ENCODE measurements at regions not wholly inside any gene's neighbourhood (a gene's known extent, or its start where the extent isn't known, plus 50 kb on each side); places are given as distances from the start of the nearest gene placed in this dataset.
"Not testable (repeated sequence)": the region's sequence is repeated elsewhere in the genome, so short reads cannot be mapped to it uniquely, and the experiment has no call there.

DNA sequence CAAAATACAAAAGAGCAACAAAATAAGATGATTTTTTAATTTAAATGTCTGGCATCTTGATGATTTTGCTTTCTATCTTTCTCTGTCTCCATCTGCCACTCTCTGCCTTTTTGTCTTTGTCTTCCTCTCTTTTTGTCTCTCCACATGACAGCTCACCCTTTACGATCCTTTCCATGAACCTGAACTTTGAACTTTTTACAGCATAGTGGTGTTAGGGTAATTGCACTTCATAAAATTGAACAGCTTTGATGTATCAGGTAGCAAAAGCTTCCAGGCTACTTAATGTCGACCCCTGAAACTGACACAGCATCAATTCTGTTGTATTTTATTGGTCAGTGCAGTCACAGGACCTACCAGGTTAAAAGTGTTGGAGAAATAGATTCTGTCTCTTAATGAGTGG lies 1517.0 kb downstream of the ADGRL3 start:
- DNase-seq (ENCODE audit: low read depth in 2 of 2, low spot score in 1 of 2) = no peak

DNA sequence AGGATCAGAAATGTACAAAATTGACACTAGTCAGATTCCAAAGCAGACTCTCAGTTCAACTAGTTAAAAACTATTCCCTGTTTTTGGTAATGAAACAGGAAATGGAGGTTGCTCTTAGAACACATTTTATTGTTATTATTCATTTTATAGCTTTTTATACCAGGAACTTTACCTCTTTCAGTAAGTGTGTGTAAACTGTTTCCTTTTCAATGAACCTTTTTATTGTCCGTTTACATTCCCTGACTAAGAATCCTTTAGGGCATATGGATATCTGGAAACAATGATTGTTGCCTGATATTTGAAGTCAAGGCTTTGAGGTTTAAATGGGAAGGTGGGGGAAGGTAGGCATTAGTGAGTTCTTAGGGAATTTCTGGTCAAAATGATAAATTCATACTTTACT lies 1511.4 kb downstream of the ADGRL3 start:
- no peak for DNase-seq (ENCODE audit: low read depth in 2 of 2, low spot score in 1 of 2)

DNA sequence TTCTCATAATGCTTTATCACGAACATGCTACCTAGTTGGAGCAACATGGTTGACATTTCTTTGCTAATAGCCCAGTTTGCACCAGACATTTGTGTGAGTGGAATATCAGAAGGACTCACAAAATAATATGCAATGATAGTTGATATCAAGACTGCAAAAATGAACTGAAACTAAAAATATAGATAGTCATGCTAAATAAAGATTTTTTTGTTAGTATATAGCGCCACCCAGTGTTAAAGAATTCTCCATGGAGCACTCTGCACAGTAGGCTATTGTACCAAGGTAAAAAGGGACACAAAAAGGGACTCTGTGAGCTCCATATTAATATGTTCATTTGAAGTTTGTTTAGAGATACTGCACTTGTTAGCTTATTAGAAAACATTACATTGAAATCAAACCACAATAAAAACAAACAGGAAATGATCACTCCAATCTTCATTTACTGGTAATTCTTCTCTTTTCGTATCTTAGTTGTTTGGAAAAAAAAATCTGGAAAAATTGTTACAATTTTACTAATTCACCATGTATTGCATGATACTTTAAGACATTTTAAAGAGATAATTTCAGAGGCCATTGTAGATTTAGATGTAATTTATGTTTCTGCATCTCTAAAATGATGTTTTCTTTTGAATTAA lies 1509.6 kb downstream of the ADGRL3 start:
- no peak for DNase-seq (ENCODE audit: low read depth in 2 of 2, low spot score in 1 of 2)

DNA sequence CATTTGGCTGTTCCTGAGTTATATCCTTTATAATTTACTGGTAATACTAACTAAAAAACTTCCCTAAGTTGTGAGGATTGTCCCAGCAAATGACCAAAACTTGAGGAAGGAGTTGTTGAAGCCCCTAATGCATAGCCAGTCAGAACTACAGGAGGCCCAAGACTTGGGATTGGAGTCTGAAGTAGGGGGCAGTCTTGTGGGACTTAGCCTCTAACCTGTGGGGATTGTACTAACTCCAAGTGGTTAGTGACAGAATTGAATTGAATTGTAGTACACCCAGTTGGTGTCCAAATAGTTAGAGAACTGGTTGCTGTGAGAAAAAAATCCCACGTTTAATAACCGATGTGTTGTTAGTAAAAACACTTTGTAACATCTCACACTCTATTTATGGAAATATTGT lies 1506.3 kb downstream of the ADGRL3 start:
- no peak for DNase-seq (ENCODE audit: low read depth in 2 of 2, low spot score in 1 of 2)

DNA sequence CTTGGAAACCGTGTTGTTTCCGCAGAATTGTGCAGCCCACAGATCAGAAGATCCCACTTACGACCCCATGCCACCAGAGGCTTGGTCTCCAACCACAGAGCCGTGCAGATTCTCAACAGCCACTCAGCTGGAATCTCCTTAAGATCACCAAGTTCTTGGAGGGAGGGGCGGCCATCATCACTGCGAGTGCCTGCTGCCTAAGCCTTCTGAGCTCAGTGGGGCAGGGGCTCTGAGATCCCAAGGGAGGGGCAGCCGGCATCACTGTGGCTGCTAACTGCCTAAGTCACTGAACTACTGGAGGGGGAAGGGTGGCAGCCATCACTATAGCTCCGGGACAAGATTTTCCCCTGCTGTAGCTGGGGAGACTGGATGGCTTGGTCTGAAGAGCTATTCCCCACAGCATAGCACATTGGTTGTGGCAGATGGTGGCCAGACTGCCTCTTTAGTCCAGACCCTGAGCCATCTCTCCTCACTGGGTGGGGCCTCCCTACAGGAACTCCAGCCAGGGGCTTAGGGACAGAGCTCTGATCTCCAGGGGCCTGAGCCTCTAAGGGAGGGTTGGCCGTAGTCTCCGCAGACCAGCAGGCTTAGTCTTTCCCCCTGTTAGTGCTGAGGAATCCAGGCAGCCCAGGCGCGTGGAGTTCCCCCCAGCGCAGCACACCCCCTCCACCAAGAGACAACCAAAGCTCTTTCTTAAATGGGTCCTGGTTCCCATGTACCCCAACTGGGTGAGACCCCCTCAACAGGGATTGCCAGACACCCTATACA lies 1483.9 kb downstream of the ADGRL3 start:
- no peak for DNase-seq (ENCODE audit: low read depth in 2 of 2, low spot score in 1 of 2)

DNA sequence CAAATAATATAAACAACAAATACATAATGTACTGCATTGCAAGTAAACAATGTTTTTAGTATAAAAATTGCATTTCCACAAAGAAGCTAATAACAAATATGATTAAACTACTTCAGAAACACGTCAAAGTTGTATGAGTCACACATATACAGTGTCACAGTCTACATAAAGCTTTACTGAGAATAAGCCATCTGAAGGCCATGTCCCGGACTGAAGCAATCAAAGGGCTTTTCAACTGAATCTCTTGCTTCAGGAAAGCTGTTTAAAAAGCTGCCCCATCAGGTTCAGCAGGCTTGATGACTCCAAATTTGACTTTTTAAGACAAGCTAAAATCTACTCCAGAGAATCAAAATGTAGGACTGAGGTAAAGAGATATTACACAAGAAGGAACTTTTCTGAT lies 1476.8 kb downstream of the ADGRL3 start:
- DNase-seq (ENCODE audit: low read depth in 2 of 2, low spot score in 1 of 2) = no peak

DNA sequence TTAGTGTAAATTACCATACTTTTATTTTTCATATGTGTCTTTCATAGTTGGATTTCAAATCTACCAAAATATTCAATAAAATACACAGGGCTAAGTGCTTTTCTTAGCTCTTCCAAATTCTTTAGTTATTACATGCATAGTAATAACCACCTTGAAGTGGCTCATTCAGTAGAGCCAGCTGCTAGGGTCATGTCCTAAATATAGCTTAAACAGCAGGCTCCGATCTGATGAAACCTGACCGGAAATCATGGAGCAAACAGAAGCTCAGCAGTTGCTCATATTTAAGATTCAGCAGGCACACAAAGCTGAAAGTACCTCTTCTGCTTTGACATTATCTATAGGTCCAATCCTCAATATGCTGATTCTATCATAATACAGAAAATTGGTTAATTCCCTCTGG lies 1470.4 kb downstream of the ADGRL3 start:
- no peak for DNase-seq (ENCODE audit: low read depth in 2 of 2, low spot score in 1 of 2)

DNA sequence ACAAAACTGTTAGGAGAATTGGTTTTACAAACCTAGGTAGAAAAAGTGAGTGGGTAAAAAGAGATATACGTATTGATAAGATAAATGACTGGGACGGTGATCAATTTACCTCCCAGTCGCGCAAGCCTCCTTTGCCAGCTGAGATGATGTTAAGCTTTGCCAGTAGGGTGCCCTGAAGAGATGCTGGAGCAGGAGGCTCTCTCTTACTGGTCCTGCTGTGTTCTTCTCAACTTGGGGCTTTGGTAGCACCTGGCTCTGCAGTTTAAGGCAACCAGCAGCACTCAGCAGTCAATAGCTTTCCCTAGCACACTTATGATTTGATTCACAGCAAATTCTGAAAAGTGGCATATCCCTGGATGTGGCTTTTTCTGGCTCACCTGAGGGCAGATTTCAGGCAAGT lies 1461.7 kb downstream of the ADGRL3 start:
- DNase-seq (ENCODE audit: low read depth in 2 of 2, low spot score in 1 of 2) = no peak

DNA sequence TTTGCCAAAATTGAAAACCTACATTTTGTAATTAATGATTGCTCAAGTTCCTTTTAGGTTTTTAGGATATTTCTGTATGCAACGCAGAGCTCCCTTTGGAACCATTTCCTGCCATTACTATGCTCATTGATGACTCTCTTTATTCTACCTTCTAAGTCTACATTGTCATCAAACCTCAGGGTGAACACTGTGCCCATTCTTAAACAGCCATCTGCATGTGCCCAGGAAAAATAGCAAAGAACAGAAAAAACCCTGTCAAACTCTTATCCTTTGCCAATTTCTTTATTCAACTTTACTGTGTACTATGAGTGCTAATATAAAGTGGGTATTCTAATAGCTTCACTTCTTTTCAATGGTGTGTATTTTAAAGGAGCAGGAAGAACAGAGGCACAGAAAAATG lies 1455.9 kb downstream of the ADGRL3 start:
- DNase-seq (ENCODE audit: low read depth in 2 of 2, low spot score in 1 of 2) = no peak

DNA sequence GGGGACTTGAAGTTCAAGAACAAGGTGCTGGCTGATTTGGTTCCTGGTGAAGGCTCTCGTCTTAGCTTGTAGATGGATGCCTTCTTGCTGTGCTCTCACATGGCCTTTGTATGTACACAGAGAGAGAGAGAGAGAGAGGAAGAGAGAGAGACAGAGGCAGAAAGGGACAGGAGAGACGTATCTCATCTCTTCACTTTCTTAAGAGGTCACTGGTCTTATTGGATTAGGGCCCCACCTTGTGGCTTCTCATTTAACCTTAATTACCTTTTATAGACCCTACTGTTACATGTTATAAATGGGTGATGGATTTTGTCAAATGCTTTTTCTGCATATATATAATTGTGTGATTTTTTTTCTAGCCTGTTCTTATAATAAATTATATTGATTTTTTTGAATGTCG lies 1444.2 kb downstream of the ADGRL3 start:
- no peak for DNase-seq (ENCODE audit: low read depth in 2 of 2, low spot score in 1 of 2)

DNA sequence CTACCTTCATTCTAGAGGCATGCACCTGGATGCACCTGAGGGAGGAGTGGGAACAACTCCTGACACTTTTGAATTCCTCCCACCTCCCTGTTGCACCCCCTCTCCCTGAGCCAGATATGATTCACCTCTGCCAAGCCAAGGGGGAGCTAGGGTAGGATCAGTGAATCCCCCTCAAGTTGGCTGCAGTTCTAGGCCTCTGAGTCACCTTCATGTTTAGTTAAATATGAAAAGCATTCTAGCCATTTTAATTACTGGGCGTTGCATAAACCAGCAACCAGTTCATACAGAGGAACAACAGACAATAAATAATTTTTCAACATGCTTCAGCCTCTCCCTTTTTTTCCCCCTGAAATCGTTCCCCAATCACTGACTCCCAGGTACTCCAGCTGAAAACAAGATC lies 1440.2 kb downstream of the ADGRL3 start:
- DNase-seq (ENCODE audit: low read depth in 2 of 2, low spot score in 1 of 2) = no peak

DNA sequence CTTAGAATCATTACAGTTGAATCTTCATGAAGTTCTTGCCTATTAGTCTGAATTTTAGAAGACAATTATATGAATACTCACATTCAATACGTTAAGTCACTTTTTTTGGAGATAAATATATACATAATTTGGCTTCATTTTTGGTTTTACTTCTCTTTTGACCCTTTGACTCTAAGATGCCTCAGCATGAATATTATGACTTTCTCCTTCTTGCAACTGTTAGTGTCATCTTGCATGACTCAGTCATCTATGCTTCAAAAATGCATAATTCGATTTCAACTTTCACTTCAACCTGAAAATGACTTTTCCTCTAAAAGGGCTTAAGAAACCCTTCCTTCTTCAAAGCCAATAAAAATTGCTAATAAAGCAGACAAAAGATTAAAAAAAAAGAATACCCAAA lies 1427.5 kb downstream of the ADGRL3 start:
- DNase-seq (ENCODE audit: low read depth in 2 of 2, low spot score in 1 of 2) = no peak

DNA sequence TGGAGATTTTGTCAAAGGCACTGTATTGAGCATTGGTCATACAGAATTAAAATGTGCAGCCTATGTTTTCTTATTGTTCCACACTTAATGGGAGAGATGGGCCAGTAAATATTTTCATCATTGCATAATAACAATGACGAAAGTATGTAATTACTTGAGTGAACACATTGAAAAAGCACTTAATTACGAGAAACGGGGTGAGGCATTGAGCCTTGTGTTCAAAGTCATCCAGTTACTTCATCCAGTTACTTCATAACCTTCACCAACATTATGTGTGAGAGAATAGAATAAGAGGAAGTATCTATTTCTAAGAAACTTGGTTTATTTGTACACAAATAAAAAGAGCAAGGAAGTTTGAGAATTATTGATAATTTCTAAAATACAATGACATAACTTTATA lies 1427.0 kb downstream of the ADGRL3 start:
- DNase-seq (ENCODE audit: low read depth in 2 of 2, low spot score in 1 of 2) = no peak

DNA sequence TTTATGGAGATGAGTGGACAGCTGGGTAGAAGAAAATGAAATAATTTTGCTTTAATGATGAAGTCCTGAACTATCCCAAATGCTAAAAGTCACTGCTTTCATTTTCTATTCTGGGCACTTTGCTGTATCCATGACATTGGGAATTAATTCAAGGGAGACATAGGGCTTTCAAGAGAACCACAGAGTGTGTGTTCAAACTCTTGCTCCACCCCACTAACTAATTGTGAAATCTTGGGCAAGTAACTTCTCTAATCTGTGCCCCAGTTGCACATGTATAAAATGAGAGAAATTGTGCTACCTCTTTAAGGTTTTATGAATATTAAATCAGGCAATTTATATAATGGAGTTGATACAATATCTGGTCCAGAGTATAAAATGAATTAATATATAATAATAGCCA lies 1422.0 kb downstream of the ADGRL3 start:
- DNase-seq (ENCODE audit: low read depth in 2 of 2, low spot score in 1 of 2) = no peak

DNA sequence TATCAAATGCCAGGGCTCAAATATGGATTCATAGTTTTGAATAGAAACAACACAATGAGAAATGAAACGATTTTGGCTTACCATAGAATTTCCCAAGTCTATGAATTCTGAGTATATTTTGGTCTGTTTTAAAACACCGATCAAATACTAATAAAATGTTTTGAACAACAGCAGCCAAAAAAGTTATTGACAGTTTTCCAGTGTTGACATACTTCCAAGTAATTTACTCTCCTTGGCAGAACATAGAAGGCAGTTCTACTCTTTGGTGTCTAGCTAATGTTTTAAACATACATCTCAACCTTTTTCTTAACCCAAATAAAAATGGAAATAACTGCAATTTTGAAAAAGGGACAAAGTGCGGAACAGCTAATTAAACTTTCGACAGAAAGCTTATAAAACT lies 1419.8 kb downstream of the ADGRL3 start:
- DNase-seq (ENCODE audit: low read depth in 2 of 2, low spot score in 1 of 2) = no peak

DNA sequence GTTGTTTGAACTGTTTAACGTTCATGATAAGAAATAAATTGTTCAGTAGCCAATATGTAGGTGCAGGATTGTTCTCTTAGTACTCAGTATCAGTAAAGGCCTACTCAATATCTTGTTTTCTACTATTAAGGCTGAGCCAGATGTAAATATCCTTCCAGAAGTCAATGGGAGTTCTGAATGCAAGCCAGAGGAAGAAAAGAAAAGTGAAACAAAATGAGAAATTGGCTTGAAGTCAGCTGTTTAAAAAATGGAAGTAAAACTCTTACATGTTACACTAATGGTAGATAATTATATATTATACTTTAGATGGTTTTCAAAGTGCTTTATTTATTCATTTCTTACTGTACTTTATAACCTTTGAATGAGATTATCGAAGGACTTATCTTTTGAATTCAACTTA lies 1417.9 kb downstream of the ADGRL3 start:
- no peak for DNase-seq (ENCODE audit: low read depth in 2 of 2, low spot score in 1 of 2)

DNA sequence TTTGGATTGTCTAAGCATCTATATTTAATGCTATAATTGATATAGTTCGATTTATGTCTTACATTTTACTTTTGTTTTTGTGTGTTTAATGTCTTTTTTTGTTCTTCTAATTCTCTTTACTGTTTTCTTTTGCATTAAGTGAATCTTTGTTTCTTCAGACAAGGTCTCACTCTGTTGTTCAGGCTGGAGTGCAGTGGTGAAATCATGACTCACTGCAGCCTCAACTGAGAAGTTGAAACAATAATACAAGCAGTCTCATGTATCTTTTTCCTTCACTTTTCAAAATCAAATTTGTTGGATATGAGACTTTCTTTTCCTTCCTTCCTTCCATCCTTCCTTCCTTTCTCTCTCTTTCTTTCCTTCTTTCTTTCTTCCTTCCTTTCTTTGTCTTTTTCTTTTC lies 1401.6 kb downstream of the ADGRL3 start:
- DNase-seq (ENCODE audit: low read depth in 2 of 2, low spot score in 1 of 2) = no peak

DNA sequence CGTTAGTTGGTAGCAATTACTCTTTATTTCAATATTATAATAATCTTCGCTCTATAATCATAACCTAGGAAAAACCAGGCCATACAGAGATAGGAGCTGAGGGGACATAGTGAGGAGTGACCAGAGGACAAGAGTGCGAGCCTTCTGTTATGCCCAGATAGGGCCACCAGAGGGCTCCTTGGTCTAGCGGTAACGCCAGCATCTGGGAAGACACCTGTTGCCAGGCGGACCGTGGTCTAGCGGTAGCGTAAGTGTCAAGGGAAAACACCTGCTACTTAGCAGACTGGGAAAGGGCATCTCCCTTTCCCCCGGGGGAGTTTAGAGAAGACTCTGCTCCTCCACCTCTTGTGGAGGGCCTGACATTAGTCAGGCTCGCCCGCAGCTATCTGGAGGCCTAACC lies 1395.1 kb downstream of the ADGRL3 start:
- DNase-seq (ENCODE audit: low read depth in 2 of 2, low spot score in 1 of 2) = not testable (repeated sequence)

DNA sequence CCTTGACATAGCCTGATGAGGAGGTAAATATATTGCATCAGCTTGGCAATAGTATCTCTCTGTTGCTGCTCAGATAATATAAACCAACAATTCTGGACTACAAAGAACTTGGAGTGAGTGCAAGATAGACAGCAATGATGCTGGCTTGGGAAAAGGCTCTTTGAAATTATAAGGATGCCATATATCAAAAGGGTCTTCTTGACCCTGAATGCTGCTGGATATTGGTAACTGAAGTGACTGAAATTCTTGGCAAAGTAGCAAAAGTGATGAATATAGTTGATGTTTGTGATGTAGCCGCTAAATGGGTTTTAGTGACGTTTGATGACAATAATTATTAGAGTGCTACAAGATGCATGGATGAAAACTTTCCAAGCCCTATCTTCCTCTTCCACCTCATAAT lies 1391.6 kb downstream of the ADGRL3 start:
- no peak for DNase-seq (ENCODE audit: low read depth in 2 of 2, low spot score in 1 of 2)

DNA sequence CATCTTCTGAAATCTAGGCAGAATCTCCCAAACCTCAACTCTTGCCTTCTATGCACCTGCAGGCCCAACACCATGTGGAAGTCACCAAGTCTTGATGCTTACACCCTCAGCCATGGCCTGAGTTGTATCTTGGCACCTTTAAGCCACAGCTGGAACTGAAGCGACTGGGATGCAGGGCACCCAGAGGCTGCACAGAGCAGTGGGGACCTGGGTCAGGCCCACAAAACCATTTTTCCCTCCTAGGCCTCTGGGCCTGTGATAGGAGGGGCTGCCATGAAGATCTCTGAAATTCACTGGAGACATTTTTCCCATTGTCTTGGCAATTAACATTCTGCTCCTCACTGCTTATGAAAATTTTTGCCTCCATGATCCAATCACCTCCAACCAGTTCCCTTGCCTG lies 1388.5 kb downstream of the ADGRL3 start:
- DNase-seq (ENCODE audit: low read depth in 2 of 2, low spot score in 1 of 2) = no peak

DNA sequence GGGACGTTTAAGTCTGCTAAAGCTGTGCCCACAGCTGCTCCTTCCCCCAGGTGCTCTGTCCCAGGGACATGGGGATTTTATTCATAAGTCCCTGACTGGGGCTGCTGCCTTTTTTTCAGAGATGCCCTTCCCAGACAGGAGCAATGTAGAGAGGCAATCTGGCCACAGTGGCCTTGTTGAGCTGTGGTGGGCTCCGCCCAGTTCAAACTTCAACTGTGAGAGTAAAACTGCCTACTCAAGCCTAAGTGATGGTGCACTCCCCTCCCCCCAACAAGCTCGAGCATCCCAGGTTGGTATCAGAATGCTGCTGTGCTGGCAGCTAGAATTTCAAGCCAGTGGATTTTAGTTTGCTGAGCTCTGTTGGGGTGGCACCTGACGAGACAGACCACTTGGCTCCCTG lies 1371.4 kb downstream of the ADGRL3 start:
- DNase-seq (ENCODE audit: low read depth in 2 of 2, low spot score in 1 of 2) = no peak

DNA sequence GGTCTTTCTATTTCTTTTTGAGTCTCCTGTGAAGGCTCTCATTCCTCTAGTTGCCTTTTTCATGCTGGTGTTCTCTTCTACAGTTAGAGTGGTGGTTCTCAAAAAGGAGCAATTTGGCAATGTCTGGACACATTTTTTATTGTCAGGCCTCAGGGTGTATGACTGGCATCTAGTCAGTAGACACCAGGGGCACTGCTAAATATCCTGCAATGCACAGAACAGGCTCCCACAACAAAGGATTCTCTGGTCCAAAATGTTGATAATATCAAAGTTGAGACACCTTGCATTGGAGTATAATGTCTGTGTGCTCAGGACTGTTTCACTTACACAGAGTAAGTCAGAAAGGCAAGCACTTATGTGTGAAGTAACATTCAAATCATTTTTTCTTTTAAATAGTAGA lies 1360.7 kb downstream of the ADGRL3 start:
- no peak for DNase-seq (ENCODE audit: low read depth in 2 of 2, low spot score in 1 of 2)

DNA sequence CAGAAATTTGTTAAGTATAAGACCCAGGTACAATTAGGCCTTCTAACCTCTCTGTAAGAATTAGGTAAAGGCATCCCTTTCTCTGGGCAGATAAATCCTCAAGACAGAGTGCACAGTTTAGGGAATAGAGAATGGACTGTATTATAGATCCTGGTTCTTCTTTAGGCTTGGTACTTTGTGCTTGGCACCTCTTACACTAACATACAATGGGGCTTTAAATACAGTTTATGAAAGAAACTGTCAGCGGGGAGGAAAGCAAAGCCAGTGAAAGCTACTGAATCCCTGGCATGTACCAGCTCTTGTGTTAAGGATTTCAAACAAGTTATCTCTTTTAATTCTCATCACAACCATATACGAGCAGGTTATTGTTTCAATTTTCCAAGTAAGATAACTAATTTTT lies 1350.0 kb downstream of the ADGRL3 start:
- DNase-seq (ENCODE audit: low read depth in 2 of 2, low spot score in 1 of 2) = no peak

Data from stimulated activated CD8-positive, alpha-beta memory T cell treated with anti-CD3 and anti-CD28 coated beads, Interleukin-4, amount 100 ng/mL, for 1 hour (primary cell).